ENCODE measurements at regions not wholly inside any gene's neighbourhood (a gene's known extent, or its start where the extent isn't known, plus 50 kb on each side); places are given as distances from the start of the nearest gene placed in this dataset.

- Histone ChIP-seq H3K4me2 (ENCODE audit: insufficient read depth, low read length) (no peak overlapping the region), H3K4me1 (ENCODE audit: insufficient read depth, low read length) (no peaks in the 10 kb centered on the region), H3K79me2 (ENCODE audit: insufficient read depth, low read length) (no peaks in the 10 kb centered on the region), H3K27me3 (ENCODE audit: insufficient read depth, low read length, poor library complexity) (peaks cover 3% of the 10 kb centered on the region), H4K20me1 (ENCODE audit: insufficient read depth, low read length) (no peaks in the 10 kb centered on the region), H3K36me3 (ENCODE audit: insufficient read depth, low read length) (no peaks in the 10 kb centered on the region), H2AFZ (ENCODE audit: low read depth, low read length) (no peak overlapping the region), H3K4me3 (ENCODE audit: low read depth in 1 of 2, low read length in 2 of 2) (no peak overlapping the region), H3K9ac (ENCODE audit: low read depth, low read length) (no peak overlapping the region), H3K27ac (ENCODE audit: low read length) (no peak overlapping the region), H3K9me3 (ENCODE audit: insufficient read depth, low read length, severe bottlenecking) (no peaks in the 10 kb centered on the region)
- TF ChIP-seq EZH2 (IDR thresholded peaks at IDR 0.05; ENCODE audit: borderline replicate concordance, low read depth, low read length, severe bottlenecking), result no peak
- TF ChIP-seq, protein P1, sequence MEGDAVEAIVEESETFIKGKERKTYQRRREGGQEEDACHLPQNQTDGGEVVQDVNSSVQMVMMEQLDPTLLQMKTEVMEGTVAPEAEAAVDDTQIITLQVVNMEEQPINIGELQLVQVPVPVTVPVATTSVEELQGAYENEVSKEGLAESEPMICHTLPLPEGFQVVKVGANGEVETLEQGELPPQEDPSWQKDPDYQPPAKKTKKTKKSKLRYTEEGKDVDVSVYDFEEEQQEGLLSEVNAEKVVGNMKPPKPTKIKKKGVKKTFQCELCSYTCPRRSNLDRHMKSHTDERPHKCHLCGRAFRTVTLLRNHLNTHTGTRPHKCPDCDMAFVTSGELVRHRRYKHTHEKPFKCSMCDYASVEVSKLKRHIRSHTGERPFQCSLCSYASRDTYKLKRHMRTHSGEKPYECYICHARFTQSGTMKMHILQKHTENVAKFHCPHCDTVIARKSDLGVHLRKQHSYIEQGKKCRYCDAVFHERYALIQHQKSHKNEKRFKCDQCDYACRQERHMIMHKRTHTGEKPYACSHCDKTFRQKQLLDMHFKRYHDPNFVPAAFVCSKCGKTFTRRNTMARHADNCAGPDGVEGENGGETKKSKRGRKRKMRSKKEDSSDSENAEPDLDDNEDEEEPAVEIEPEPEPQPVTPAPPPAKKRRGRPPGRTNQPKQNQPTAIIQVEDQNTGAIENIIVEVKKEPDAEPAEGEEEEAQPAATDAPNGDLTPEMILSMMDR (IDR thresholded peaks at IDR 0.05; ENCODE audit: borderline replicate concordance, extremely low read depth, low read length, poor library complexity, severe bottlenecking), result no peak
- DNase-seq, result no peak
- no peak for ATAC-seq (ENCODE audit: insufficient read depth, low read depth)
Observed at GRCh38 chr2:158002079-158002478, 99.6 kb upstream of the UPP2 start.

DNA sequence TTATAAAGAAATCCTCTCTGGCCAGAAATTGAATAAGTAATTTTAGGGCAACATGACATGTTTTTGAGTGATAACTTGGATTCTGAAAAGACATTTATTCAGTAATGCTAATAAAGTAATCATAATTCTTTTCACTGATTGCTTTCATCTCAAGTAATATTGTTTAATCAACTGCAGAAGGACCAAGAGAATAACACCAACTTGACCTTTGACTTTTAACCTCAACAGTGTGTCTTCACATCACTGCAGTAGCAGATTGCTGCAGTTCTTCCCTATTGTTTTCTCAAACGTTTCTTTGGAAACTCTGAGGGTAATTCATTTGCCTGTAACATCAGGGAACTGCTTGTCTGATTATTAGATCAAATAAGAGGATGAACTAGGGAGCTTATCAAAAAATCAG lies 104.9 kb upstream of the UPP2 start:
- no peak overlapping the region for H3K4me3 ChIP-seq (ENCODE audit: low read depth in 1 of 2, low read length in 2 of 2)
- no peaks in the 10 kb centered on the region for H3K36me3 ChIP-seq (ENCODE audit: insufficient read depth, low read length)
- TF ChIP-seq EZH2 (IDR thresholded peaks at IDR 0.05; ENCODE audit: borderline replicate concordance, low read depth, low read length, severe bottlenecking), result no peak
- TF ChIP-seq, protein P1 (IDR thresholded peaks at IDR 0.05; ENCODE audit: borderline replicate concordance, extremely low read depth, low read length, poor library complexity, severe bottlenecking), result no peak
- no peaks in the 10 kb centered on the region for H3K4me1 ChIP-seq (ENCODE audit: insufficient read depth, low read length)
- H3K4me2 ChIP-seq (ENCODE audit: insufficient read depth, low read length), result no peak overlapping the region
- no peaks in the 10 kb centered on the region for H3K9me3 ChIP-seq (ENCODE audit: insufficient read depth, low read length, severe bottlenecking)
- H3K27ac ChIP-seq (ENCODE audit: low read length), result no peak overlapping the region
- H2AFZ ChIP-seq (ENCODE audit: low read depth, low read length), result no peak overlapping the region
- ATAC-seq (ENCODE audit: insufficient read depth, low read depth) (no peak), DNase-seq (no peak)
- no peak overlapping the region for H3K9ac ChIP-seq (ENCODE audit: low read depth, low read length)
- no peaks in the 10 kb centered on the region for H3K27me3 ChIP-seq (ENCODE audit: insufficient read depth, low read length, poor library complexity)
- no peaks in the 10 kb centered on the region for H3K79me2 ChIP-seq (ENCODE audit: insufficient read depth, low read length)
- no peaks in the 10 kb centered on the region for H4K20me1 ChIP-seq (ENCODE audit: insufficient read depth, low read length)

DNA sequence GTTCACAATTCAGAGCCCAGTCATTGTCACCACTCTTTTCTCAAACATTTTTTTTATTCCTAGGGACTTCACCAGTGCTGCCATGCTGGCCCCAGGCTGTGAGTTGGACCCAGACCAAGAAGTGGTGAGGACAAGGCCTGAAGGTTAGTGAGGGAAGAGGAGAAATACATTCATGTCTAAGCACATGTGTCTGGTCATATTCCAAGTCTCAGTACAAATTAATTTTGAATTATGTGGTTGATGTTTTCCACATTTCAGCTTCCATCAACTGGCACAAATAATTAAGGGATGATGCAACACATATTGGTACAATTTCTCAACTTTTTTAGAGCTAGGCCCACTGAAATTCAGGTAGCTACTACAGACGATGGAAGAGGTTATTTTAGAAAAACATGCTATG lies 106.6 kb upstream of the UPP2 start:
- Histone ChIP-seq H3K9ac (ENCODE audit: low read depth, low read length) (no peak overlapping the region), H3K4me1 (ENCODE audit: insufficient read depth, low read length) (no peaks in the 10 kb centered on the region), H4K20me1 (ENCODE audit: insufficient read depth, low read length) (no peaks in the 10 kb centered on the region), H3K36me3 (ENCODE audit: insufficient read depth, low read length) (no peaks in the 10 kb centered on the region), H3K4me2 (ENCODE audit: insufficient read depth, low read length) (no peak overlapping the region), H3K79me2 (ENCODE audit: insufficient read depth, low read length) (no peaks in the 10 kb centered on the region), H3K9me3 (ENCODE audit: insufficient read depth, low read length, severe bottlenecking) (no peaks in the 10 kb centered on the region), H3K27ac (ENCODE audit: low read length) (no peak overlapping the region), H3K27me3 (ENCODE audit: insufficient read depth, low read length, poor library complexity) (no peaks in the 10 kb centered on the region), H2AFZ (ENCODE audit: low read depth, low read length) (no peak overlapping the region), H3K4me3 (ENCODE audit: low read depth in 1 of 2, low read length in 2 of 2) (no peak overlapping the region)
- DNase-seq (no peak), ATAC-seq (ENCODE audit: insufficient read depth, low read depth) (no peak)
- TF ChIP-seq, protein P1 (IDR thresholded peaks at IDR 0.05; ENCODE audit: borderline replicate concordance, extremely low read depth, low read length, poor library complexity, severe bottlenecking), result no peak
- no peak for TF ChIP-seq EZH2 (IDR thresholded peaks at IDR 0.05; ENCODE audit: borderline replicate concordance, low read depth, low read length, severe bottlenecking)

GRCh38 chr2:157991932-157992331 lies 109.7 kb upstream of the UPP2 start:
- Histone ChIP-seq H3K36me3 (ENCODE audit: insufficient read depth, low read length) (no peaks in the 10 kb centered on the region), H3K4me1 (ENCODE audit: insufficient read depth, low read length) (no peaks in the 10 kb centered on the region), H3K9me3 (ENCODE audit: insufficient read depth, low read length, severe bottlenecking) (no peaks in the 10 kb centered on the region), H3K9ac (ENCODE audit: low read depth, low read length) (no peak overlapping the region), H2AFZ (ENCODE audit: low read depth, low read length) (no peak overlapping the region), H3K79me2 (ENCODE audit: insufficient read depth, low read length) (no peaks in the 10 kb centered on the region), H4K20me1 (ENCODE audit: insufficient read depth, low read length) (no peaks in the 10 kb centered on the region), H3K27me3 (ENCODE audit: insufficient read depth, low read length, poor library complexity) (no peaks in the 10 kb centered on the region), H3K4me2 (ENCODE audit: insufficient read depth, low read length) (no peak overlapping the region), H3K4me3 (ENCODE audit: low read depth in 1 of 2, low read length in 2 of 2) (no peak overlapping the region), H3K27ac (ENCODE audit: low read length) (no peak overlapping the region)
- ATAC-seq (ENCODE audit: insufficient read depth, low read depth), result no peak
- TF ChIP-seq EZH2 (IDR thresholded peaks at IDR 0.05; ENCODE audit: borderline replicate concordance, low read depth, low read length, severe bottlenecking), result no peak
- TF ChIP-seq, protein P1 (IDR thresholded peaks at IDR 0.05; ENCODE audit: borderline replicate concordance, extremely low read depth, low read length, poor library complexity, severe bottlenecking), result no peak
- DNase-seq, result no peak

Measured in DND-41 (cell line).